ENCODE measurements at regions not wholly inside any gene's neighbourhood (a gene's known extent, or its start where the extent isn't known, plus 50 kb on each side); places are given as distances from the start of the nearest gene placed in this dataset.

- Mint-ChIP-seq H3K27me3 (ENCODE audit: insufficient read depth) (no peaks in the 10 kb centered on the region), H3K9me3 (no peaks in the 10 kb centered on the region), H3K27ac (no peak overlapping the region), H3K4me1 (ENCODE audit: low read depth) (peaks cover 15% of the 10 kb centered on the region), H3K4me3 (no peak overlapping the region), H3K36me3 (ENCODE audit: low read depth) (no peaks in the 10 kb centered on the region)
- intact Hi-C loops (cut with micrococcal nuclease), result no loop called here
- no peak for DNase-seq (ENCODE audit: low spot score)
Measured at GRCh38 chr14:101248840-101249675, 312.2 kb upstream of the DIO3 start.

- H3K36me3 Mint-ChIP-seq (ENCODE audit: low read depth), result no peaks in the 10 kb centered on the region
- H3K27me3 Mint-ChIP-seq (ENCODE audit: insufficient read depth), result no peaks in the 10 kb centered on the region
- H3K9me3 Mint-ChIP-seq, result no peaks in the 10 kb centered on the region
- peaks cover 15% of the 10 kb centered on the region for H3K4me1 Mint-ChIP-seq (ENCODE audit: low read depth)
- no peak for DNase-seq (ENCODE audit: low spot score)
- intact Hi-C loops (cut with micrococcal nuclease), result no loop called here
- no peak overlapping the region for H3K27ac Mint-ChIP-seq
- H3K4me3 Mint-ChIP-seq, result no peak overlapping the region
Measured at GRCh38 chr14:101249676-101250036, 311.6 kb upstream of the DIO3 start.

DNA sequence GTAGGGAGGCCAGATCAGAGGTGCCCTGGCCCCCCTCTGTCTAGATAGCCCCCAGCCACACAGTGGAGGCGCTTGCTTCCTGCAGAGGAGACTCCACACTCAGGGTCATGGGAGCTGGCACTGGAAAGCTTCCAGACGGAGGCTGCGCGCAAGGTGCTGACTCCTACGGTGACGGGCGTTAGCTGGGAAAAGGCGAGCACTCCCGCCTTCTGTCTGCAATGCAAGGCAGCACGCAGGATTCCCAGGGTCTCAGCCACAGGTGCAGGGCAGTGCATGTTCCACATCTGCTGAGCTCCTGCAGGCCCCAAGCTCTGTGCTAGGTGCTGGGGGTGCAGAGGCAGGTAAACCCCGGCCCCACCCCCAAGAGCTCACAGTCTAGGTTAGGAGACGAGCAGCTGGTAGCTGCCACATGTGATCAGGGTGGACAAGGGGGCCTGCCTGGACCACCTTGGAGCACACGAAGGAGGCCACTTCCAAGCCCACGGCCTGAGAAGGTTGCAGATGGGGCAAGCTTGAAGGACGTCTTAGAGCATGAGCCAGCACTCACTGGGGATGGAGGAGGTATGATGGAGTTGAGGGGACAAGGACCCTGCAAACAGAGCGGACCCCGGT lies 310.9 kb upstream of the DIO3 start:
- Mint-ChIP-seq H3K27ac (no peak overlapping the region), H3K9me3 (no peaks in the 10 kb centered on the region), H3K4me1 (ENCODE audit: low read depth) (peaks cover 15% of the 10 kb centered on the region), H3K27me3 (ENCODE audit: insufficient read depth) (peaks cover 4% of the 10 kb centered on the region), H3K36me3 (ENCODE audit: low read depth) (no peaks in the 10 kb centered on the region), H3K4me3 (no peak overlapping the region)
- intact Hi-C loops (cut with micrococcal nuclease), result no loop called here
- DNase-seq (ENCODE audit: low spot score), result no peak

DNA sequence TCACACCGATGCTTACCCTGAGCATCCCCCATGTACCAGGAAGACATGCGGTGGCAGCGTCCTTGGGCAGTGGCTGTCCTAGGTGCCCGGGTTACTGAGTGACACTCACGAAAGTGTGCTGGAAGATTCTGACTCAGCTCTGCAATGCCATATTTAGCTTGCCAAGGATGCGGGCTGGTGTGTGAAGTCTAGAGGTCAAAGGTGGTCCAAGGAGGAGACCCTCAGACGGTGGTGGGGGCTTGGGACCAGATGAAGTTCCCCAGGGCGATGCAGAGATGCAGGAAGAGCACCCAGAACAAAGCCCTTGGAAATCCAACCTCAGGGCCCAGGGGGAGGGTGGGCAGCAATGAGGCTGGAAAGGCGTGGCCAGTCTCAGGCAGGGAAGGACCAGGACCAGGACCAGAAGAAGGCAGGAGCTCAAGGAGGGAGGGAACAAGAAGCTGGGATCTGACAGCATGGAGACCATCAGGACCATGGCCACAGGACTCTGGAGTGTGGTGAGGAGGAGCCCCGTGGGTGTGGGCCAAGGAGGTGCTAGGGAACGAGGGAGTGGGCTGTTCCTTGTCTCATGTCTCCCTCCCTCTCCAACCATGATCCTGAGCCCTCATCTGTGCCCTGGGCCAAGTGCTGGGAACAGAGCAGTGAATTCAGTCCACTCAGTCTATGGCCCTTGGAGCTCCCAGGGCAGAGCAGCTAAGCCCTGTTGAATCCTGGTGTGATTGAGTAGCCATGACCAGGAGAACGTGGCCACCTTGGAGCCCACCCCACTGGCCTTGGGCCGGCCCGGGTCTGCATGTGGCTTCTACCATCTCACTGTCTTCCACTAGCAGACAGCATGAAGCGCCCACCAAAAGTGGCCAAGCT lies 310.1 kb upstream of the DIO3 start:
- Mint-ChIP-seq H3K9me3 (no peaks in the 10 kb centered on the region), H3K4me3 (no peak overlapping the region), H3K4me1 (ENCODE audit: low read depth) (peaks cover 15% of the 10 kb centered on the region), H3K27ac (no peak overlapping the region), H3K27me3 (ENCODE audit: insufficient read depth) (peaks cover 4% of the 10 kb centered on the region), H3K36me3 (ENCODE audit: low read depth) (no peaks in the 10 kb centered on the region)
- intact Hi-C loops (cut with micrococcal nuclease), result no loop called here
- DNase-seq (ENCODE audit: low spot score), result no peak

- H3K27ac Mint-ChIP-seq, result no peak overlapping the region
- H3K4me3 Mint-ChIP-seq, result no peak overlapping the region
- intact Hi-C loops (cut with micrococcal nuclease), result no loop called here
- no peaks in the 10 kb centered on the region for H3K36me3 Mint-ChIP-seq (ENCODE audit: low read depth)
- H3K4me1 Mint-ChIP-seq (ENCODE audit: low read depth), result peaks cover 15% of the 10 kb centered on the region
- H3K27me3 Mint-ChIP-seq (ENCODE audit: insufficient read depth), result peaks cover 6% of the 10 kb centered on the region
- H3K9me3 Mint-ChIP-seq, result no peaks in the 10 kb centered on the region
- no peak for DNase-seq (ENCODE audit: low spot score)
Measured at GRCh38 chr14:101251812-101252442, 309.4 kb upstream of the DIO3 start.

GRCh38 chr14:101252443-101253214 lies 308.7 kb upstream of the DIO3 start:
- Mint-ChIP-seq H3K27me3 (ENCODE audit: insufficient read depth) (peaks cover 6% of the 10 kb centered on the region), H3K27ac (no peak overlapping the region), H3K4me1 (ENCODE audit: low read depth) (peaks cover 15% of the 10 kb centered on the region), H3K36me3 (ENCODE audit: low read depth) (no peaks in the 10 kb centered on the region), H3K4me3 (no peak overlapping the region), H3K9me3 (no peaks in the 10 kb centered on the region)
- intact Hi-C loops (cut with micrococcal nuclease), result no loop called here
- no peak for DNase-seq (ENCODE audit: low spot score)

DNA sequence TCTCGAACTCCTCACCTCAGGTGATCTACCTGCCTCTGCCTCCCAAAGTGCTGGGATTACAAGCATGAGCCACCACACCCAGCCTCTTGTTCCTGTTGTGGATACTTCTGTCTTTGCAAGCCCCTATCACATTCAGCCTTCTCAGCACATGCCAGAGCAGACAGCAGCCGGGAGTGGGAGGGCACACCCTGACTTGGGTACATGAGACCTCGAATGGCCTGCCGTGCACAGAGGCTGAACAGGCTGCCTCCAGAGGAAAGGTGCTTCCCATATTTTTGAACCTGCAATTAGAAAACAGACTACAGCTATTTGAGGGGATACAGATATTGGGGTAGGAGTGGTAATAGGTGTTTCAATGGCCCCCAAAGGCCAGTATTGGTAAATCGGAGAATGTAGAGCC lies 307.3 kb upstream of the DIO3 start:
- H3K4me3 Mint-ChIP-seq, result no peak overlapping the region
- H3K27me3 Mint-ChIP-seq (ENCODE audit: insufficient read depth), result peaks cover 6% of the 10 kb centered on the region
- no peak overlapping the region for H3K27ac Mint-ChIP-seq
- H3K9me3 Mint-ChIP-seq, result no peaks in the 10 kb centered on the region
- intact Hi-C loops (cut with micrococcal nuclease), result no loop called here
- H3K36me3 Mint-ChIP-seq (ENCODE audit: low read depth), result no peaks in the 10 kb centered on the region
- no peak for DNase-seq (ENCODE audit: low spot score)
- peaks cover 15% of the 10 kb centered on the region for H3K4me1 Mint-ChIP-seq (ENCODE audit: low read depth)

- peaks cover 15% of the 10 kb centered on the region for H3K4me1 Mint-ChIP-seq (ENCODE audit: low read depth)
- no peak overlapping the region for H3K27ac Mint-ChIP-seq
- no peaks in the 10 kb centered on the region for H3K36me3 Mint-ChIP-seq (ENCODE audit: low read depth)
- intact Hi-C loops (cut with micrococcal nuclease), result no loop called here
- no peaks in the 10 kb centered on the region for H3K9me3 Mint-ChIP-seq
- no peak for DNase-seq (ENCODE audit: low spot score)
- no peak overlapping the region for H3K4me3 Mint-ChIP-seq
- peaks cover 6% of the 10 kb centered on the region for H3K27me3 Mint-ChIP-seq (ENCODE audit: insufficient read depth)
Measured at GRCh38 chr14:101254805-101255764, 306.2 kb upstream of the DIO3 start.

DNA sequence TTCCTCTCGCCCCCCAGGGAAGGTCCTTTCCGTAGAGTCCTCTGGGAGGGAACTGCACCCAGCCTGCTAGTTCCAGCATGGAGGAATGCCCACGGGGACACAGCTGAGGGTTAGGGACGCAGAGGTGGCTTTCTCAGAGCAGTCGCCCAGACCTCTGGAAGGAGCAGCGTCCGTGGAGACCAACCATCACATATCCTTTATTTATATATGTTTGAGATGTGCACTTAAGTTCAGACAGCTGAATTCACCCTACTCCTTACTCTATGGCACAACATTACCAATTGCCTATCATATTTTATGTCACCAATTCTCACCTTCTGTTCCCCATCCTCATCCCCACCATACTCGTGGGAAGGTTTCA lies 305.6 kb upstream of the DIO3 start:
- H3K4me1 Mint-ChIP-seq (ENCODE audit: low read depth), result peaks cover 15% of the 10 kb centered on the region
- no peaks in the 10 kb centered on the region for H3K9me3 Mint-ChIP-seq
- H3K27ac Mint-ChIP-seq, result no peak overlapping the region
- DNase-seq (ENCODE audit: low spot score), result no peak
- intact Hi-C loops (cut with micrococcal nuclease), result no loop called here
- no peak overlapping the region for H3K4me3 Mint-ChIP-seq
- no peaks in the 10 kb centered on the region for H3K36me3 Mint-ChIP-seq (ENCODE audit: low read depth)
- peaks cover 7% of the 10 kb centered on the region for H3K27me3 Mint-ChIP-seq (ENCODE audit: insufficient read depth)

- no peak overlapping the region for H3K27ac Mint-ChIP-seq
- no peaks in the 10 kb centered on the region for H3K36me3 Mint-ChIP-seq (ENCODE audit: low read depth)
- peaks cover 15% of the 10 kb centered on the region for H3K4me1 Mint-ChIP-seq (ENCODE audit: low read depth)
- H3K27me3 Mint-ChIP-seq (ENCODE audit: insufficient read depth), result peaks cover 7% of the 10 kb centered on the region
- intact Hi-C loops (cut with micrococcal nuclease), result no loop called here
- DNase-seq (ENCODE audit: low spot score), result no peak
- no peaks in the 10 kb centered on the region for H3K9me3 Mint-ChIP-seq
- H3K4me3 Mint-ChIP-seq, result no peak overlapping the region
Measured at GRCh38 chr14:101256266-101256665, 305.0 kb upstream of the DIO3 start.

GRCh38 chr14:101257551-101257950 lies 303.7 kb upstream of the DIO3 start:
- Mint-ChIP-seq H3K4me1 (ENCODE audit: low read depth) (peaks cover 5% of the 10 kb centered on the region), H3K4me3 (no peak overlapping the region), H3K27me3 (ENCODE audit: insufficient read depth) (peaks cover 7% of the 10 kb centered on the region), H3K9me3 (no peaks in the 10 kb centered on the region), H3K27ac (no peak overlapping the region), H3K36me3 (ENCODE audit: low read depth) (no peaks in the 10 kb centered on the region)
- DNase-seq (ENCODE audit: low spot score), result no peak
- intact Hi-C loops (cut with micrococcal nuclease), result no loop called here

Data from activated T-helper 1 cell treated with anti-CD3 and anti-CD28 coated beads, Interleukin-12 subunit alpha, Interleukin-12 subunit beta, Interleukin-2, Interleukin-4 antibody, amounts not matched to agents 30 ng/mL and 10 ng/mL and 1 ng/mL, durations not matched to agents 14 hours and 24 hours and 36 hours (primary cell).